ENCODE measurements at regions not wholly inside any gene's neighbourhood (a gene's known extent, or its start where the extent isn't known, plus 50 kb on each side); places are given as distances from the start of the nearest gene placed in this dataset.
"Not testable (repeated sequence)": the region's sequence is repeated elsewhere in the genome, so short reads cannot be mapped to it uniquely, and the experiment has no call there.

DNA sequence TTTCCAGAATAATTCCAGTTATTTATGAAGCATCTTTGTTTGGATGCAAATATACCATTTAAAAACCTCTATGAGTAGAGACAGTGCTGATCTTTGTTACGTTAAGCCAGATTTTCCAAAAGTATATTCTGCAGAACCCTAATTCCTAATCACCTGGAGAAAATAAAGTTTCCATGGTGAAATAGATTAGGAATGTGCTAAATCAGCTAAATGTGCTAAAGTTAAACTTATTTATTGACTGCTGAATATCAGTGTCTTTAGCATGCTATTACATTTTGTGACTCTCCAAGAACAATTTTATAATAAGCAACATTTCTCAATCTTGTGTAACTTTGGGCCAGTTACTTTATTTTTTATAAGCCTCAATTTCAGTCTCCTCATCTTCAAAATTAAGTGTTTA lies 196.3 kb upstream of the NFIA start:
- no peak for DNase-seq

DNA sequence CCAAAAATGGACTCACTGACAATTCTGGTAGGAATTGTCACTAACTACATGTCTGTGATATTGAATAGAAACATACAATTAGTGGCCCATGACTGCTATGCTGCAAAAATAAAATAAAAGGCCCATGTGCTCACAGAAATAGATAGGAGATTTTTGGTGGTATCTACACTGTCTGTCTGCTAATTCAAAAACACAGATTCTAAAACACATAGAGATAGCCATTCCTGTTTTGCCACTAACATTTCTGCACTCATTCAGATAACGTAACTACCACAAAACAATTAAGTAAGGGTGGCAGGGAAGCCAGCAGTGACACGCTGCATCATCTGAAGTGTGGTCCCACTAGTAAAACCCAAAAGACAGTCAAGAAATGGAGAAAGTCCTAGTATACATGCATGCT lies 202.2 kb upstream of the NFIA start:
- no peak for DNase-seq

DNA sequence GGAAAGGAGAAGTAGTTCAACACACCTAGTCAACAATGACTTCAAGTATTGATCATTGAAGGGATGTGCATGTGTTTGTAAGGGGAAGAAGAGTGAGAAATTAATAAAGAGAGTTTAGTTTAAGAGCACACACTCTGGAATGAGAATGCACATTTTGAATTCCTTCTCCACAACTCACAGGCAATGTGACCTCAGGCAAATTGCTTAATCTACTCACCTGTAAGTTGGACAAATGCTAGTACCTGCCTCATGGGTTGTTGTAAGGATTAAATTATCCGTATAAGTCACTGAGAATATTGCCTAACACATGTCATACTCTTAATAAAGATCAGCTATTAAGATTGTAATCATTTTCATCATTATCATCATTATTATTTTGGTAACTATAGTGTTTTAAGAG lies 204.0 kb upstream of the NFIA start:
- no peak for DNase-seq

DNA sequence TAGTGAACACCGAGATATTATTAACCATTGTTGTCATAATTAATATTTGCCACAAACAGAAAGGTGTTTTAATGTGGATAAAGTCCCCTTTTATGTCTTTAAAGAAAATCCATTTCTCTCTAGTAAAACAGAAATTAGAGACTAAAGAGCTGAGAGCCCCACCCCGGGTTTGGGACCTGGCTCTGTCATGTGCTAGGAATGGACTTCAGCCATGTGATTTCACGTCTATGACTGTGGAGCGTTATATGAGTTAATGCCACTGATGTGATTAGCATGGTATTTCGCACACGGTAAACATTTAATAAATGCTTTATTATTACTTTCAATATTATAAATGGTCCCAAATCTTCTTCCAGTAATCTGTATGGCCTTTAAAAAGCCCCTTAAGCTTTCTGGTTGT lies 205.0 kb upstream of the NFIA start:
- DNase-seq: no peak

- no peak for DNase-seq
These were observed 205.4 kb upstream of the NFIA start for GRCh38 chr1:60876952-60877351.

DNA sequence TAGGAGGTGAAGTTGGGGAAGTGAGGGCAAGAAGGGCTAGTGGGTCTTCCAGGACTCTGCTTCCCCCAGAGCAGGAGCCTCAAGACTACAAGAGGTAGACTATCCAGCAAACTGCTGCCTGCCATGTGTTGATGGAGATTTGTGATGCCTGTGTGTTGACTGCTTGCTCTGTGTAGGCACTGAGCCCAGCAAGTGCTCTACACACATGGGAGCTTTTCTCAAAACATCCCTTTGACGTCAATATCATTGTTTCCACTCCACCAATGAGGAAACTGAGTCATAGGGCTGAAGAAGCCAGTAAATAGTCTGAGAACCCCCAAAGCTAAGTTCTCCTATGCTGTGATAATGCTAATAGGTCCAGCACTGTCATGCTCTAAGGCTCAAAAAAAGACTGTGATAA lies 207.2 kb upstream of the NFIA start:
- no peak for DNase-seq

DNA sequence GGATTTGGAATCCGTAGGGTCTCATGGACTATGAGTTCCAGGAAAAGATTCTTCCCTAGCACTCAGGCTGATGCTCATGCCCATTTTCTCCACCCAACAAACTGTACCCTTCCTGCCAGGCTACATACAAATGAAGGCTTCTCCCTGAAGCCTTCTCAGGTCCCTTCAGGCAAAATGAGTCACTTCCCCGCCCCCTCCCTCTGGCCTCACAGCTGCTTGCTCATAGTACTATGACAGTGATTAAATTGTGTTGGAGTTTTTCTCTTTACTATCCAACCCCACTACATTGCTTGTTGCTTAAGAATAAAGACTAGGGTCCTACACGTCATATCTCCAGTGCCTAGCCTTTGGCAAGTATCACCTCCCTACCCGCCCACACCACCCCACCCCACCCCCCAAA lies 207.6 kb upstream of the NFIA start:
- no peak for DNase-seq

DNA sequence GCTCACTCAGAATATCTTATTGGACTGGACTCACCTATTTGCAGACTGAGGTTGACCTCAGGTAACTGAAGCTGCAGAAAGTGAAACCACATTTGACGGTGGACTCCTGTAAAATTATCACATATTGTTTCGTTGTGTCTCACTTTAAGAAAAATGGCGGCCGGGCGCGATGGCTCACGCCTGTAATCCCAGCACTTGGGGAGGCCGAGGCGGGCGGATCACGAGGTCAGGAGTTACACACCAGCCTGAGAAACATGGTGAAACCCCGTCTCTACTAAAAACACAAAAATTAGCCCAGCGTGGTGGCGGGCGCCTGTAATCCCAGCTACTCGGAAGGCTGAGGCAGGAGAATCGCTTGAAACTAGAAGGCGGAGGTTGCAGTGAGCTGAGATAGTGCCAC lies 209.0 kb upstream of the NFIA start:
- not testable (repeated sequence) for DNase-seq

- no peak for DNase-seq
These were observed 209.8 kb upstream of the NFIA start for GRCh38 chr1:60872426-60873054.

DNA sequence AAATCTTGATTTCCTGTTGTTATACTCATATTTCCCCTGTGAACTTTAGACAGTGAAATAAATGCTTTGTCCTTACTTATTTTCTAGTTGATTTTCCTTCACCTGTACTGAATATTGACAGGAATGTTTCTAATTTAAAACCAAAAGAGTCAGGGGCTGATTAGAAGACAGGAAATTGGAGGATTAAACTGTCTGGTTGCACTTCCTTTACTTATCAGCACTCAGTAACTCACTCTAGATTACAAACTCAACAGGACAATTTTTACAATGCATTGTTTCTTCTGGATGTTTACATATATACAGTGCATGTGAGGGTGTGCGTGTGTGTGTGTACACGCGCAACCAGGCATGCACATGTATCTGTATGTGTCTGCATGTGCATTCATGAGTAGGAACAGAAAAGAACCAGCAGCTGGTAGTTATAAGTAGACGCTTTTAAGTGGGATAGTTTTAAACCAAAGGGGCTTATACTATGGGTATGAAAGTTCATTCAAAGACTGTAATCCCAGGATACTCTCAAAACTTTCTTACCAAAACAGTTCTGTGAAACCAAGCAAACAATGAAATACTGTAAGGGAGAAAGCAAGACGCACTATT lies 212.0 kb upstream of the NFIA start:
- no peak for DNase-seq

- DNase-seq: no peak
These were observed 213.3 kb upstream of the NFIA start for GRCh38 chr1:60868901-60869663.

DNA sequence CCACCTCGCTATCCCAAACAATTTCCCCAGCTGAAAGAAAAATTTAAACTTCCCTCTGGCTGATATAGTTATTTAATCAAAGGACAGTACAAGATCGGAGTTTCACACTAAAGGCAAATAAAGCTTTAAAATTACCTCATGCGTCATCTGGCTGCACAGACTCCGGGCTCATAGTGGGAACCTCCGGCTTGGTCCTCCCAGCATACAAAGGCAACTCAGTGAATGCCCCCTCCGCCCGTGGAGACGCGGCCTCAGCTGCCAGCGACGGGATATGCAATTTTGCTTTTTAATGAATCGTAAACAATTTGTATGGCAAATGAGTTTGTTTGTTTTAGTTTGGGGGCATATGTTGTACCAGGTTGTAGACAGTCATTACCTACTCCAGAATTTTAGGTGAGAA lies 214.6 kb upstream of the NFIA start:
- DNase-seq: no peak

GRCh38 chr1:60866917-60867531 lies 215.3 kb upstream of the NFIA start:
- DNase-seq: no peak

- DNase-seq: no peak
These were observed 216.0 kb upstream of the NFIA start for GRCh38 chr1:60866226-60866900.

GRCh38 chr1:60865166-60865565 lies 217.2 kb upstream of the NFIA start:
- DNase-seq: no peak

GRCh38 chr1:60864722-60865121 lies 217.6 kb upstream of the NFIA start:
- no peak for DNase-seq

DNA sequence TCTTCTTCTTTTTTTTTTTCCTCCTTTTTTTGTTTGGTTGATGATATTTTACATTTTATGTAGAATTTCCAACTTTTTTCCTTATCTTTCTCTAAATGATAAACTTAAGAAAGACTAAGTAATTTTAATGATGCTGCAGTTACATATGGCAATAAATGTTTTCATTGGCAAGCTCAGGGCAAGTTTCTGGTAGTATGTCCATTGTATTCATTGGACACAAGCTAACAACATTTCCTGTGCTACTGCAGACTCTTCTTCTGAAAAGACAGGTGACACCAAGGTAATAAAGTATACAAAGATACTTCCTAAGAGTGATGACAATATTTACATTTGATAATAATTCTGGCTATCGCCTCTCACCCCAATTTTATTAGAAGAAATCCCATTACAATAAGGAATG lies 219.2 kb upstream of the NFIA start:
- no peak for DNase-seq

DNA sequence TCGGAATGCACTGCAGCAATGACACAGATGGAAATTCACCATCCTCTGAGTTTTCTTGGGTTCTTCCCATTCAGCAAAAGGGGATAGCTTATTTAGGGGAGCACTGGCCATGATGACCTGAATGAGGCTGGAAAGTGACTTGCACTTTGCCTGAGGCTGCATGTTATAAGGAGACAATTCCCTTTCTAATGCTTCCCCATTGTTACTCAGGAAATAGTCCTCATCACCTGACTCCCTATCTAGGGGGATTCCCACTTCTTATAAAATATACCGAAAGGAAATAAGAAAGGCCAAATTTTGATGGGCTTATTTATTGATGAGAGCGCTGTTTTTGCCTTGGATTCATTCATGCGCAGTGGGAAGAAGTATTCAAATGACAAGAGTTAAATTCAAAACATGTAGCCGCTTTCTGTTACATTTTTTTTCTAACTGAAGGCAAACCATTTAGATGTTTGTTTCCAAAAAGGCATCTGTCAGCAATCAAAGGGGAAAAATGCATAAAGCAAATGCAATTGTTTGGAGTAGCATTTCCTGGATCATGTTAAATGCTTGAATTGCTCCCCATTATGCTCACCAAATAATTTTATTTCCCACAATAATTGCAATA lies 220.3 kb upstream of the NFIA start:
- DNase-seq: no peak

DNA sequence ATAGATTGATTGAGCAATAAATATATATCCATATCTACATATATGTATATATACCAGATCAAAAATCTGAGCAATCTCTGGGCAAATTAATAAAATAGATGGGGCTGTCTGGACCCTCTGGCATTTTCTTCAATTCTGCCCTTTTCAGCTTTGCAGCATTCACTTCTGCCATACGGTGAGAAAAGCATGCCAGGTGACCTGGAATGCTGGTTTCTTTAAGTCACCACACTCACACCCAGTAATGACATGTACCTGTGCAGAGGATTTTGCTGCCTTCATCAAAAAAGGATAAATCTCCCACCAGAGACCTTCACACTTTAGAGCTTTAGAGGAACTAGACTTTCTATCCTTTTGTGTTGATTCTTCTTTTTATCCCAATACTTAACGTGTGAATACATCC lies 223.2 kb upstream of the NFIA start:
- DNase-seq: no peak

DNA sequence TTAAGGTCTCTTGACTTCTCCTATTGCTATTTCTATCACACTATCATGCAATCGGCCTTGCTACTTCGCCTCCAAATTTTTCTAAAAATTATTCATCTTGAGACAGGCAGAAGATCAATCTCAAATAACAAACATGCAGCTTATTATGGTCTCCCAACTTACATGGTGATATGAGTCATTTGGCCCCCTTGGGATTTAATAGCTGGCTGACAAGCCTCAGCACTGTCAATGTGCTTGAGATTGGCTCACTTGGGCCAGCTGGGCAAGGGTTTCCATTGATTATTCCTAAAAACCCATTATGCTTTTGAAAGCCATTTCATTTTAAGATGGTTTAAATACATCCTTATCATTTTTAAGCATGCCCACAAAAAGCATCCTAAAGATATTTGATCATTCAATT lies 224.5 kb upstream of the NFIA start:
- no peak for DNase-seq

- DNase-seq: no peak
These were observed 232.3 kb upstream of the NFIA start for GRCh38 chr1:60850084-60850483.

DNA sequence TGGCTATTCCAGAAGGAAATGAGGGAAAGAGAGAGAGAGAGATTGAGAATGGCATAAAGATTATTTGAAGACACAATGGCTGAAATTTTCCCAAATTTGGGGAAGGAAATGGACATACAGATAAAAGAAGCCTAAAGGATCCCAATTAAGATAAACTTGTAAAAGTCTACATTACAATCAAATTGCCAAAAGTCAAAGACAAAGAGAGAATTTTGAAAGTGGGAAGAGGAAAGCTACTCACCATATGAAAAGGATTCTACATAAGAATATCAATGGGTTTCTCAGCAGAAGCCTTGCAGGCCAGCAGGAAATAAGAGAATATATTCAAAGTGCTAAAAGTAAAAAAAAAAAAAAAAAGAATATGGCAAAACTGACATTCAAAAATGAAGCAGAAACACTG lies 233.0 kb upstream of the NFIA start:
- no peak for DNase-seq

- DNase-seq: no peak
These were observed 233.7 kb upstream of the NFIA start for GRCh38 chr1:60848583-60849188.
